GM19035 (cell line): ENCODE measurements at regions not wholly inside any gene's neighbourhood (a gene's known extent, or its start where the extent isn't known, plus 50 kb on each side); places are given as distances from the start of the nearest gene placed in this dataset.
A peak's percentile ranks its signal among the peaks of the same experiment; 100 is the strongest.

Experiments used
- ATAC-seq: cut with Tn5 transposase; IDR thresholded peaks from one replicate; pipeline ENCODE4 v1.9.1; 2021; ENCODE audit not compliant: unreplicated experiment

GRCh38 chrX:23525531-23525930 lies 141.8 kb upstream of the PRDX4 start:
- no peak for ATAC-seq

GRCh38 chrX:23540532-23540931 lies 126.8 kb upstream of the PRDX4 start:
- no peak for ATAC-seq

GRCh38 chrX:23548164-23548563 lies 119.1 kb upstream of the PRDX4 start:
- no peak for ATAC-seq

- ATAC-seq: no peak
Measured at GRCh38 chrX:23552303-23552702, 115.0 kb upstream of the PRDX4 start.

- no peak for ATAC-seq
Measured at GRCh38 chrX:23554304-23554703, 113.0 kb upstream of the PRDX4 start.

GRCh38 chrX:23557070-23557469 lies 110.2 kb upstream of the PRDX4 start:
- ATAC-seq: peak; percentile 63

GRCh38 chrX:23559975-23560374 lies 107.3 kb upstream of the PRDX4 start:
- ATAC-seq: no peak

- no peak for ATAC-seq
Measured at GRCh38 chrX:23570674-23571343, 96.5 kb upstream of the PRDX4 start.

GRCh38 chrX:23575281-23575680 lies 92.0 kb upstream of the PRDX4 start:
- no peak for ATAC-seq

- no peak for ATAC-seq
Measured at GRCh38 chrX:23578079-23578478, 89.2 kb upstream of the PRDX4 start.

- ATAC-seq: no peak
Measured at GRCh38 chrX:23589496-23589895, 77.8 kb upstream of the PRDX4 start.

- ATAC-seq: no peak
Measured at GRCh38 chrX:23592741-23593140, 74.6 kb upstream of the PRDX4 start.

- no peak for ATAC-seq
Measured at GRCh38 chrX:23598575-23598974, 68.7 kb upstream of the PRDX4 start.

- ATAC-seq: no peak
Measured at GRCh38 chrX:23603501-23603900, 63.8 kb upstream of the PRDX4 start.

- ATAC-seq: no peak
Measured at GRCh38 chrX:23610495-23610894, 56.8 kb upstream of the PRDX4 start.

- no peak for ATAC-seq
Measured at GRCh38 chrX:23612846-23613245, 54.4 kb upstream of the PRDX4 start.

- ATAC-seq: no peak
Measured at GRCh38 chrX:23616361-23616760, 50.9 kb upstream of the PRDX4 start.
